Upper lobe of left lung (tissue), 6 donors: ENCODE measurements at regions not wholly inside any gene's neighbourhood (a gene's known extent, or its start where the extent isn't known, plus 50 kb on each side); places are given as distances from the start of the nearest gene placed in this dataset.
"Not testable (repeated sequence)": the region's sequence is repeated elsewhere in the genome, so short reads cannot be mapped to it uniquely, and the experiment has no call there.

Experiments used
- ATAC-seq, 2 donors: fragments of 200-7000 bp; cut with Tn5 transposase; one replicate each; pipeline ENCODE4 v1.9.1; 2022; ENCODE audit warnings: mild to moderate bottlenecking in 2 of 2, moderate library complexity in 2 of 2; ENCODE audit not compliant: low FRiP score in 2 of 2
- DNase-seq, 2 donors: peaks; one replicate each; pipeline ENCODE4 v3.0.0-alpha.2; 2019 to 2020
- H3K27ac ChIP-seq, 4 donors: fragments of 200-600 bp; sonication (generic); one replicate each; pipeline ENCODE4 v1.5.1; 2016 to 2019
- H3K27me3 ChIP-seq, 4 donors: fragments of 200-600 bp; sonication (generic); one replicate each; pipeline ENCODE4 v1.5.1; 2017 to 2019
- H3K36me3 ChIP-seq, 4 donors: fragments of 200-600 bp; sonication (generic); one replicate each; pipeline ENCODE4 v1.5.1; 2016 to 2019
- H3K4me1 ChIP-seq, 4 donors: fragments of 200-600 bp; sonication (generic); one replicate each; pipeline ENCODE4 v1.5.1; 2018 to 2019
- H3K4me3 ChIP-seq, 4 donors: fragments of 200-600 bp; sonication (generic); one replicate each; pipeline ENCODE4 v1.5.1; 2017 to 2019; ENCODE audit warnings: mild to moderate bottlenecking in 2 of 4, moderate library complexity in 1 of 4
- H3K9me3 ChIP-seq, 4 donors: fragments of 200-600 bp; sonication (generic); one replicate each; pipeline ENCODE4 v1.5.1; 2018 to 2019
- CTCF ChIP-seq, 6 experiments: fragments of 450-650 bp in 4 of 6; fragments of 200-600 bp in 2 of 6; sonication (generic) in 2 of 6; IDR thresholded peaks; one replicate each; pipeline ENCODE4 v1.5.1; 2016 to 2019; ENCODE audit warnings: antibody characterized with exemption in 6 of 6
- EP300 ChIP-seq, 4 donors: sonication (generic); formaldehyde crosslinking; IDR thresholded peaks; one replicate each; pipeline ENCODE4 v1.5.1; 2017; ENCODE audit warnings: antibody characterized with exemption in 4 of 4, control low read depth in 2 of 4
- POLR2A ChIP-seq, 4 donors: fragments of 450-650 bp; IDR thresholded peaks; one replicate each; pipeline ENCODE4 v1.5.1; 2016 to 2017; ENCODE audit warnings: antibody characterized with exemption in 4 of 4, mild to moderate bottlenecking in 2 of 4
- POLR2AphosphoS5 ChIP-seq, 2 donors: sonication (generic); formaldehyde crosslinking; IDR thresholded peaks; one replicate each; pipeline ENCODE4 v1.5.1; 2017; ENCODE audit warnings: antibody characterized with exemption in 2 of 2
- WGBS, 2 donors: methylation state at CpG; one replicate each; pipeline ENCODE4 v1.1.5; 2017 to 2018; 5-methylcytosine and 5-hydroxymethylcytosine counted together
- donor health status: DM: no; HTN: no; CAD: no; lungs with moderate emphysema.
- donor health status: DM: no; HTN: yes; CAD: no; lungs with severe emphysema.

GRCh38 chr5:84779186-84779585 lies 394.5 kb upstream of the EDIL3 start:
- no peak for DNase-seq
- 76 to 82% methylated on average over 2 of the region's 2 CpGs for WGBS, 2 donors

GRCh38 chr5:84764227-84764626 lies 379.5 kb upstream of the EDIL3 start:
- Histone ChIP-seq H3K9me3 (no peaks in the 10 kb centered on the region), H3K4me3 (no peak overlapping the region), H3K27me3 (no peaks in the 10 kb centered on the region), H3K4me1 (no peaks in the 10 kb centered on the region), H3K27ac (no peak overlapping the region), H3K36me3 (no peaks in the 10 kb centered on the region)
- no peak for TF ChIP-seq POLR2AphosphoS5 (IDR thresholded peaks at IDR 0.05)
- 49 to 72% methylated on average over 2 to 4 of the region's 4 CpGs for WGBS, 2 donors
- ATAC-seq = no peak
- no peak for DNase-seq

More at GRCh38 chr5:84779186-84779585, 394.5 kb upstream of the EDIL3 start:
- H3K27ac ChIP-seq = no peak overlapping the region
- H3K9me3 ChIP-seq = no peaks in the 10 kb centered on the region
- H3K4me1 ChIP-seq = no peaks in the 10 kb centered on the region
- H3K36me3 ChIP-seq = no peaks in the 10 kb centered on the region
- TF ChIP-seq EP300 (IDR thresholded peaks at IDR 0.05) (no peak), CTCF (IDR thresholded peaks at IDR 0.05) (no peak), POLR2AphosphoS5 (IDR thresholded peaks at IDR 0.05) (no peak), POLR2A (IDR thresholded peaks at IDR 0.05) (no peak)
- no peak for ATAC-seq
- H3K4me3 ChIP-seq = no peak overlapping the region
- no peaks in the 10 kb centered on the region for H3K27me3 ChIP-seq

- no peaks in the 10 kb centered on the region for H3K9me3 ChIP-seq
- no peaks in the 10 kb centered on the region for H3K4me1 ChIP-seq
- H3K36me3 ChIP-seq = no peaks in the 10 kb centered on the region
- no peak for DNase-seq
- WGBS, 2 donors = 75 to 81% methylated on average over 1 of the region's 1 CpG
- TF ChIP-seq CTCF (IDR thresholded peaks at IDR 0.05) = no peak
- TF ChIP-seq EP300 (IDR thresholded peaks at IDR 0.05) = no peak
- no peak for TF ChIP-seq POLR2AphosphoS5 (IDR thresholded peaks at IDR 0.05)
- TF ChIP-seq POLR2A (IDR thresholded peaks at IDR 0.05) = no peak
- no peak overlapping the region for H3K4me3 ChIP-seq
- ATAC-seq = no peak
- no peak overlapping the region for H3K27ac ChIP-seq
- no peaks in the 10 kb centered on the region for H3K27me3 ChIP-seq
Measured at GRCh38 chr5:84758008-84758407, 373.3 kb upstream of the EDIL3 start.

DNA sequence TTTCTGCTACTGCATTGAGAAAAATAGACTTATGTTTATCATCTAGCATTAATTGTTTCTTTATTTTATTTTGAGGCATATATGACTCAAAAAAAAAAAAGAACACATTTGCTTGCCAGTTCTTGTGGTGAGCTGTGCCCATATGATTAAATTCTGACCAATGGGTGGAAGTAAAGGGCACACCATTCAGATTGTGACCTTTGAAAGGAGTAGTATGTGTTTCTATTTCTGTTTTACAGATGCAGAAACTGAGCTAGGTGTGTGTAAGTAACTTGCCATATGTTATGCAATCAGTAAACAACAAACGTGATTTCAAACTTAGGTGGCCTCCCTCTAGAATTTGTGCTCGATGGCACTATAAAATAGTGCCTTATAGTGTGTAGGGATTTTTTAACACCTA lies 368.1 kb upstream of the EDIL3 start:
- no peaks in the 10 kb centered on the region for H3K4me1 ChIP-seq
- DNase-seq (no peak), ATAC-seq (no peak)
- no peaks in the 10 kb centered on the region for H3K27me3 ChIP-seq
- no peaks in the 10 kb centered on the region for H3K9me3 ChIP-seq
- no peak overlapping the region for H3K4me3 ChIP-seq
- no peaks in the 10 kb centered on the region for H3K36me3 ChIP-seq
- TF ChIP-seq POLR2AphosphoS5 (IDR thresholded peaks at IDR 0.05) (no peak), POLR2A (IDR thresholded peaks at IDR 0.05) (no peak), CTCF (IDR thresholded peaks at IDR 0.05) (no peak), EP300 (IDR thresholded peaks at IDR 0.05) (no peak)
- H3K27ac ChIP-seq = no peak overlapping the region
- 61% methylated on average over 2 of the region's 2 CpGs for whole genome bisulfite sequencing, 2 donors

GRCh38 chr5:84748313-84748712 lies 363.6 kb upstream of the EDIL3 start:
- ATAC-seq = no peak
- TF ChIP-seq EP300 (IDR thresholded peaks at IDR 0.05) = no peak
- no peak for TF ChIP-seq POLR2AphosphoS5 (IDR thresholded peaks at IDR 0.05)
- TF ChIP-seq CTCF (IDR thresholded peaks at IDR 0.05) = no peak
- no peak for TF ChIP-seq POLR2A (IDR thresholded peaks at IDR 0.05)
- Histone ChIP-seq H3K4me3 (no peak overlapping the region), H3K9me3 (no peaks in the 10 kb centered on the region), H3K27ac (no peak overlapping the region), H3K4me1 (no peaks in the 10 kb centered on the region), H3K27me3 (no peaks in the 10 kb centered on the region), H3K36me3 (no peaks in the 10 kb centered on the region)
- 38 to 52% methylated on average over 1 of the region's 1 CpG for WGBS, 2 donors
- DNase-seq = no peak

- H3K36me3 ChIP-seq, DNase-seq, H3K9me3 ChIP-seq, H3K27ac ChIP-seq, H3K27me3 ChIP-seq, H3K4me3 ChIP-seq, H3K4me1 ChIP-seq, ATAC-seq: not testable (repeated sequence)
- WGBS, 2 donors = 91 to 96% methylated on average over 2 of the region's 2 CpGs
Measured at GRCh38 chr5:84746280-84746679, 361.6 kb upstream of the EDIL3 start.
